Colonic mucosa (tissue), 4 donors: ENCODE measurements at regions not wholly inside any gene's neighbourhood (a gene's known extent, or its start where the extent isn't known, plus 50 kb on each side); places are given as distances from the start of the nearest gene placed in this dataset.

Source experiments
- DNase-seq: peaks from one replicate; pipeline ENCODE4 v3.0.0-alpha.2; 2020
- H3K27ac ChIP-seq: fragments of 200-600 bp; one replicate; pipeline ENCODE4 v1.8.0; 2021
- H3K27me3 ChIP-seq: fragments of 200-600 bp; one replicate; pipeline ENCODE4 v1.8.0; 2021
- H3K36me3 ChIP-seq: fragments of 200-600 bp; one replicate; pipeline ENCODE4 v1.8.0; 2021
- H3K4me1 ChIP-seq: fragments of 200-600 bp; one replicate; pipeline ENCODE4 v1.8.0; 2021; ENCODE audit warnings: mild to moderate bottlenecking
- H3K4me3 ChIP-seq: fragments of 200-600 bp; one replicate; pipeline ENCODE4 v1.8.0; 2021
- H3K9ac ChIP-seq, 2 donors: one replicate each; pipeline ENCODE4 v1.7.0; 2013; ENCODE audit warnings: control low read depth in 2 of 2, low read depth in 2 of 2, low read length in 2 of 2
- H3K9me3 ChIP-seq: fragments of 200-600 bp; one replicate; pipeline ENCODE4 v1.8.0; 2021
- intact Hi-C: fragments of 100-400 bp; cut with DNase I; formaldehyde crosslinking; loops from one replicate; pipeline ENCODE4 v1.14.1; 2022
- TF ChIP-seq, protein P1 (sequence below): fragments of 200-600 bp; IDR thresholded peaks from one replicate; pipeline ENCODE4 v1.8.0; 2022; ENCODE audit warnings: antibody characterized with exemption, mild to moderate bottlenecking
- donor health status: healthy.
- donor health status: DM: no; HTN: no; CAD: no.
- donor health status: DM: no; HTN: no; CAD: no.

DNA sequence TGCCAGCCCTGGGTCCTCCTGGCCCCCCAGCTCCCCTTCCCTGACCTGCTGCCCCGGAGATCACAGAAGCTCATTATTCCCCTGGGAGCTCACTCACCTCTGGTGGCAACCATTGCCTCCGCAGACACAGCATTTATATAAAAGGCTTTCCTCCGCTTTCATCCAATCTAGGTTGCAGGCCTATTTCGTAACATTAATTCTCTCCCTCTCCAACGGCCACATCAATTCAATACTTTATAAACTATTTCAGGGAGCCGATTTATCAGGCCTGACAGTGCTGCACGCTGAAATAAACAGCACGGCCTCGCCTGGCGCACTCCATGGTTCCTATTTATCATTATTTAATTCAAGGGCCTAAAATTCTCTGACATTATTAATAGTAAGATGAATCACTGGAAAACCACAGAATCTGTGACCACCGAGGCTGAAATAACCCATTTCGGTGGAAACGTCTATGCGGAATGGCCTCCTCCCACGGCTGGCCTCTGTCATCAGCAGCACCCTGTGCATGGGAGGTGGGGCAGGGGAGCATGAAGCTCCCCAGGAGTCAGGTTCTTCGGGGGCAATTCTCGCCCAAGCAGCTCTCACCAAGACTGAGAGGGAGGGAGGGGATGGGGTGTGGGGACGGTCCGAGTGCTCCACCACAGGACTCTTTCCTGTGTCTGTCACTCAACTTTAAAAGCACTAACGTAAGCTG lies 249.3 kb upstream of the PFKP start:
- no peak overlapping the region for H3K4me3 ChIP-seq
- no peaks in the 10 kb centered on the region for H3K36me3 ChIP-seq
- H3K9ac ChIP-seq: no peak overlapping the region
- intact Hi-C loops: no loop called here
- no peak for DNase-seq
- no peak overlapping the region for H3K27ac ChIP-seq
- no peaks in the 10 kb centered on the region for H3K9me3 ChIP-seq
- TF ChIP-seq, protein P1, sequence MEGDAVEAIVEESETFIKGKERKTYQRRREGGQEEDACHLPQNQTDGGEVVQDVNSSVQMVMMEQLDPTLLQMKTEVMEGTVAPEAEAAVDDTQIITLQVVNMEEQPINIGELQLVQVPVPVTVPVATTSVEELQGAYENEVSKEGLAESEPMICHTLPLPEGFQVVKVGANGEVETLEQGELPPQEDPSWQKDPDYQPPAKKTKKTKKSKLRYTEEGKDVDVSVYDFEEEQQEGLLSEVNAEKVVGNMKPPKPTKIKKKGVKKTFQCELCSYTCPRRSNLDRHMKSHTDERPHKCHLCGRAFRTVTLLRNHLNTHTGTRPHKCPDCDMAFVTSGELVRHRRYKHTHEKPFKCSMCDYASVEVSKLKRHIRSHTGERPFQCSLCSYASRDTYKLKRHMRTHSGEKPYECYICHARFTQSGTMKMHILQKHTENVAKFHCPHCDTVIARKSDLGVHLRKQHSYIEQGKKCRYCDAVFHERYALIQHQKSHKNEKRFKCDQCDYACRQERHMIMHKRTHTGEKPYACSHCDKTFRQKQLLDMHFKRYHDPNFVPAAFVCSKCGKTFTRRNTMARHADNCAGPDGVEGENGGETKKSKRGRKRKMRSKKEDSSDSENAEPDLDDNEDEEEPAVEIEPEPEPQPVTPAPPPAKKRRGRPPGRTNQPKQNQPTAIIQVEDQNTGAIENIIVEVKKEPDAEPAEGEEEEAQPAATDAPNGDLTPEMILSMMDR: no peak
- H3K27me3 ChIP-seq: no peaks in the 10 kb centered on the region
- H3K4me1 ChIP-seq: no peaks in the 10 kb centered on the region

DNA sequence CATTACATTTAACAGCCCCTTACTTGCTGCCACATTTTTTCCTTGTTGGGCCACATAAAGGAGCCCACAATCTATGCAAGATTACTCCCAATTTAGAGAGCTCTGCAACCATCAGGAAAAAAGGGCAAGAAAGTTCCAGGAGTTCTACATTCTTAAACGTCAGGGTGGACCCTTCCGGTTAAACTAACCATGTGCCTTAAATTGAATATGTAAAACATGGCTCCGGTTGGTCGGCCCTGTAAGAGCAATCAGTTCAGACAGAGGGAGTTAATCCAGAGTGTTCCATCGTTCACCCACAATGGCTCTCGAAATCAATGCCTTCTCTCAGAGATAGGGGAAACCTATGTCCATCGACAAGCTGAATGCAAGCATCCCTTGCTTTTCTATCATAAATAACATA lies 253.7 kb upstream of the PFKP start:
- TF ChIP-seq, protein P1: no peak
- intact Hi-C loops: no loop called here
- no peaks in the 10 kb centered on the region for H3K4me1 ChIP-seq
- no peak for DNase-seq
- H3K9ac ChIP-seq: no peak overlapping the region
- H3K4me3 ChIP-seq: no peak overlapping the region
- no peaks in the 10 kb centered on the region for H3K27me3 ChIP-seq
- no peaks in the 10 kb centered on the region for H3K36me3 ChIP-seq
- H3K27ac ChIP-seq: no peak overlapping the region
- H3K9me3 ChIP-seq: no peaks in the 10 kb centered on the region

DNA sequence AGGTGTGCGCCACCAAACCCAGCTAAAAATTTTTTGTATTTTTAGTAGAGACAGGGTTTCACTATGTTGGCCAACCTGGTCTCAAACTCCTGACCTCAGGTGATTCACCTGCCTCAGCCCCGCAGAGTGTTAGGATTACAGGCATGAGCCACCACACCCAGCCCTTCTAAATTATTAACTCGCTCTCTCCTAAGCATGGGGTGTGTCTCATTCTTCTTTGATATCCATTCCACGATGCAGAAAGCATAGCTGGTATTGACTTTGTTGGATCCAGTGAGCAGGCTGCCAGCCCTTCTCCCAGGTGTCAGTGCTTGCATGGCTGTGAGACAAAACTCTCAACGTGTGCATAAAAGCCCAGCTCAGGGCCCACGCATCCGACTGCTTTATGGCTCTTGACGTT lies 254.1 kb upstream of the PFKP start:
- no peaks in the 10 kb centered on the region for H3K9me3 ChIP-seq
- H3K4me3 ChIP-seq: no peak overlapping the region
- no peaks in the 10 kb centered on the region for H3K27me3 ChIP-seq
- TF ChIP-seq, protein P1: no peak
- H3K27ac ChIP-seq: no peak overlapping the region
- intact Hi-C loops: no loop called here
- no peaks in the 10 kb centered on the region for H3K36me3 ChIP-seq
- H3K4me1 ChIP-seq: no peaks in the 10 kb centered on the region
- H3K9ac ChIP-seq: no peak overlapping the region
- no peak for DNase-seq

DNA sequence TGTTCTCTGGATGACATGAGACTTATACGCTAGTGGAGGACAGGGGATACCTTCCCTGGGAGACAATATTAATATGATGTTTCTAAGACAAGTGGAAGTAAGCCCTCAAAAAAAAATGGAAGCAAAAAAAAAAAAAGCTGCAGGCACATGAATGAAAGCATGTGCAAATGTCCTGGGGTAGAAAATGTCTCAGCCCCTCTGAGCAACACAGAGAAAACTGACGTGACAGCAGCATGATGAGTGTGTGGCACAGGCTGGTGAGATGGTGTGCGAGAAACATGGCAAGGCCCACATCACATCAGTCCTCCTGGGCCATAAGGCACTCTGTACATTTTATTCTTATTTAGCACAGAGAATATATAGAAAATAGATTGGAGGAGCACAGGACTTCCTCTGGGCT lies 254.7 kb upstream of the PFKP start:
- DNase-seq: no peak
- H3K36me3 ChIP-seq: no peaks in the 10 kb centered on the region
- no peaks in the 10 kb centered on the region for H3K4me1 ChIP-seq
- H3K9me3 ChIP-seq: no peaks in the 10 kb centered on the region
- H3K27ac ChIP-seq: no peak overlapping the region
- H3K9ac ChIP-seq: no peak overlapping the region
- no peak overlapping the region for H3K4me3 ChIP-seq
- TF ChIP-seq, protein P1: no peak
- no peaks in the 10 kb centered on the region for H3K27me3 ChIP-seq
- intact Hi-C loops: no loop called here

DNA sequence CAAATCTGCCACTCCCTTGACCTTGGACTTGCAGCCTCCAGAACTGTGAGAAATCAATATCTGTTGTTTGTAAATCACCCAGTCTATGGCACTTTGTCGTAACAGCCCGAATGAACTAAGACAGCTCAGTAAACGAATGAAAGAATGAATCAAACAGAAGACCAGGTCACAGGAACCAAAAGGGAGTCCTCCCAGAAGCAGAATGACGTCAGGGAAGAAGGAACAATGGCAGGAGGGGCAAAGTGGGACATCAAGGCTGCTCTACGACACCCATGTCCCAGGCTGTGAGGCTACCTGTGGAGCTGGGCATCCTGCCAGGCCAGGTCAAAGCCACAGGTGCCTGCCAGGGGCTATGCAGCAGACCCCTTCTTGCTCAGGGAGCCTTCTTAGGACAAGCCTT lies 267.2 kb upstream of the PFKP start:
- DNase-seq: no peak
- Histone ChIP-seq H3K9me3 (no peaks in the 10 kb centered on the region), H3K27me3 (no peaks in the 10 kb centered on the region), H3K4me1 (no peaks in the 10 kb centered on the region), H3K36me3 (no peaks in the 10 kb centered on the region), H3K4me3 (no peak overlapping the region), H3K9ac (no peak overlapping the region), H3K27ac (no peak overlapping the region)
- TF ChIP-seq, protein P1: no peak
- intact Hi-C loops: no loop called here
